GM21526 (cell line): ENCODE measurements at regions not wholly inside any gene's neighbourhood (a gene's known extent, or its start where the extent isn't known, plus 50 kb on each side); places are given as distances from the start of the nearest gene placed in this dataset.

Experiments used
- ATAC-seq: cut with Tn5 transposase; IDR thresholded peaks from one replicate; pipeline ENCODE4 v1.9.1; 2021; ENCODE audit warnings: moderate library complexity; ENCODE audit not compliant: unreplicated experiment, low FRiP score

DNA sequence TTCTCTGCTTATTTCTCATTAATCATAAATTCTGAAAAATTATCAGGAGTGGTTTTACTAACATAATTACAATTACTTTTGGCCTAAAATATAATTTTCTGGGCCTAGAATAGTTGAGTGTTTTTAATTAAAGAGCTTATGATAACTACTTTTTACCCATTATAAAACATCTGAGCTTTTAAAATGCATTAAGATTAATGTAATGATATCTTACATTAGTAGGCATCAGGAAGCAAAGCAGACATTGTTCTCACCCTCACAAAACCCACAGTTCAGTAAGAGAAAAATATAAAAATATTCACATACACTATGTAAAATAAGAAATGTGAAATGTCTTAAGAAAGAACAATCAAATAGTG is 443.7 kb upstream of the SEMA3A start:
- no peak for ATAC-seq

DNA sequence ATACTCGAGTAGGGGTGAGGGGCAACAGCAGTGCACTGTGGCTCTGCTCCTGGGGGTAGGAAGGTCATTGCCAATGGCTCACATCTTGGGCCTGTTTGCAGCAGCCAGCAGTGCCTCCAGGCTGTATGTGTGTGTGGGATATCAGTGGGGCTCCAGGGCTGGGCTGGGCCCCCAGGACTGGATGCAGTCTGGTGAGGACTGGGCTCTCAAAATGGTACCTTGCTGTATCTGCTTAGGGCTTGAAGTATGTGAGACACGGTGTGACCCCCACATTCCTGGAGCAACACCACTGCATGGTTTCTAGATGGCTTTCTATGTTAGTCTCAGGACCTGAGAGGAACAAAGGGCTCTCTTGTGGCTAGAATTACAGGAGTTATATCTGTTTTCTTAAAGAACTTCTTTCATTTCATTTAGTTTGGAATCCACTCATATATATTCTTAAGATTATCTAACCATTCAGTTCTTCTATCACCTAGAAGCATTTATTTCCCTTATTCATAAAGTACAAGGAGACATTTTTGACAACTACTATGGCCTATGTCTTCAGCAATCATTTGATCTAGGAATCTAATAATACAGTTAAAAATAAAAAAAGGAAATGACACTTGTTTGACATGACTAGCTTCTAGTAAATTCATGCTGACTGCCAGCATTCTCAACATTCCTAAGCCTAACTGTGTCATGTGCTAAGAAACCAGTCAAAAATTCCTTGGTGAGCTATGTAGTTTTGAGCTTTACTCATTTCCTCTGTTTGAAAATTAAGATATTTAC is 443.2 kb upstream of the SEMA3A start:
- ATAC-seq, result no peak

DNA sequence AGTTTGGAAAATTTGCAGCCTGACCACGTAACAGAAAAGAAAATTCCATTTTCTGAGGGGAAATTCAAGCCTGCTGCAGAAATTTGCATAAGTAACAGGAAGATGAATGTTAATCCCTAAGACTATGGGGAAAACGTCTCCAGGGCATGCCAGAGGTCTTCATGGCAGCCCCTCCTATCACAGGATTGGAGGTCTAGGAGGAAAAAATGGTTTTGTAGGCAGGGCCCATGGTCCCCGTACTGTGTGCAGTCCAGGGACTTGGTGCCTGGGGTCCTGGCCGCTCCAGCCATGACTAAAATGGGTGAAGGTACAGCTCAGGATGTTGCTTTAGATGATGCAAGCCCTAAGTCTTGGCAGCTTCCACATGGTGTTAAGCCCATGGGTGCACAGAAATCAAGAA is 437.3 kb upstream of the SEMA3A start:
- no peak for ATAC-seq

DNA sequence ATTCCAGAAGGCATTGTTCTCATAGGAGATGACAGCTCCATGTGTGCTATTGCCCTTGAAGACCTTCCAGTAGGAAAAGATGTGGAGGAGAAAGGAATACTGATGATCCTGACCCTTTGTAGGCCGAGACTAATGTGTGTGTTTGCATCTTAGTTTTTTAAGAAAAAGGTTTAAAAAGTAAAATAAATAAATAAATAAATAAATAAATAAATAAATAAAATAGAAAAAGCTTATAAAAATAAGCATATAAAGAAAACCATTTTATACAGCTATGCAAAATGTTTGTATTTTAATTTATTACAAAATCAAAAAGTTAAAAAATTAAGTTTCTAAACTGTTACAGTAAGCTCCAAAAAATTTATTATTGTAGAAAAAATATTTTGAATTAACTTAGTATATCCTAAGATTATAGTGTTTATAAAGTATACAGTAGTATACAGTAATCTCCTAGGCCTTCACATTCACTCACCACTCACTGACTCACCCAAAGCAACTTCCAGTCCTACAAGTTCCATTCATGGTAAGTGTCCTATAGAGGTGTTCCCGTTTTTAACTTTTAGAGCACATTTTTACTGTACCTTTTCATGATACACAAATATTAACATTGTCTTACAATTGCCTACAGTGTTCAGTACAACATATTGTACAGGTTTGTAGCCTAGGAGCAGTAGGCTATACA is 435.2 kb upstream of the SEMA3A start:
- no peak for ATAC-seq

DNA sequence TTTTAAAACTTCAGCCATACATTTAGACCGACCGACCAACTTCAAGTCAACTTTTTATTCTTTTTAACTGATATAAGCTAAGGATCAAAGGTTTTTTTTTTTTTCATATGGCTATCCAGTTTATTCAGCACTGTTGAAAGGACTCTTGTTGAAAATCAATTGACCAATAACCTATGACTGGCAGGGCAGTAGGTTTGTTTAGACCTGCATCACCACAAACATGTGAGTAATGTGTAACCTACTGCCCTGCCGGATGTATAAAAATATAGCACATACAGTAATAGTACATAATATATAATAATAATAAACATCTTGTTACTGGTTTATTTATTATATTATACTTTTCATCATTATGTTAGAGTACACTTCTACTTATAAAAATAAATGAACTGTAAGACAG is 434.6 kb upstream of the SEMA3A start:
- ATAC-seq, result no peak

DNA sequence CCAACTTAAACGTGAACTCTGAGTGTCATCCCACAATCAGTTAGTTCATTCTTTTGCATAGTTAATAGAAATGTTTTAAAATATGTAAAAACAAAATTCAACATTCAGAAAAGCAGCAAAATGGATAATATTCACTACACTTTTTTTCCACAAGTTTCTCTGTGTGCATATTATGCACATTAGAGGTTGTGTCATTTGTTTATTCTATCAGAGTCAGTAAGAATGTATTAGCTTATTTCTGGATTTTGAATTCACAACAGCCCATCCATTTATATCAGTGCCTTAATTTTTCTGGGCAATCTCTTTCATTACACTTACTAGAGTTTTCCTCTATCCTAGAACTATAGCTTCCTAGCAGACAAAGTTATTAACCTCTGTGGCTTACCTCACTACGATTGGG is 432.7 kb upstream of the SEMA3A start:
- ATAC-seq, result no peak

DNA sequence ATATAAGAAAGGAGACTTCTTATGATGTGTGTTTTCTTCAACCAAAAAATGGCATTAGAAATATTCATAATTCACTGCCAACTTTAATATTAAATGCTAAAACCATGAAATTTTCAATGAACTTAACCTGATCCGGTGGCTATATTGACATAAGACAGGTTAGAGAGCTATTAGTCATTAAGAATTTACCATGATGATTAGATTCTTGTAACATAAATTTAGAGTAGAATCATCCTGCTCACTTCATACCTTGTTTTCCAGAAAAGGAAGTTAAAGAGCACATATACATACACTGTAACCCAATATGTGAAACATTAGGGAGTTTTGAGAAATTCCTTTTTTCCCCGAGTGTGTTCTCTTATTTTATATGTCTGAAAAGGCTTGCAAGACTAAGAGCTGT is 430.3 kb upstream of the SEMA3A start:
- no peak for ATAC-seq

DNA sequence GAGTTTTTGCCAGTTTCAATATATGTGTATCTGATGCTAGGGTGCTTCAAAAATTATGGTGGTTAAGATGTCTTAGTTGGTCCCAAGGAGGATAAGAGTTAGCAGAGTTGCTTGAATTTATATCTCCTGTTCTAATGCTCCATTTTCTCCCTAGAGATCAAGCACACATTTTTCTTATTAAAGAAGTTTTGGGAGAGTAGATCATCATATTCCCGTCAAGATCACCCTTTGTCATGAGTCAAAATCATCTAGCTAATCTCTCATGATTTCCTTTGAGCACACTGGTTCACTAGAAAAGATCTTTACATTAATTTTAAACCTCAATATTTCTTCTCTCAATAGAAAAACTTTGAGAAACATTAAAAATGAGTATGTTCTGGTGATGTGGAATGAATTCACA is 429.9 kb upstream of the SEMA3A start:
- ATAC-seq, result no peak

DNA sequence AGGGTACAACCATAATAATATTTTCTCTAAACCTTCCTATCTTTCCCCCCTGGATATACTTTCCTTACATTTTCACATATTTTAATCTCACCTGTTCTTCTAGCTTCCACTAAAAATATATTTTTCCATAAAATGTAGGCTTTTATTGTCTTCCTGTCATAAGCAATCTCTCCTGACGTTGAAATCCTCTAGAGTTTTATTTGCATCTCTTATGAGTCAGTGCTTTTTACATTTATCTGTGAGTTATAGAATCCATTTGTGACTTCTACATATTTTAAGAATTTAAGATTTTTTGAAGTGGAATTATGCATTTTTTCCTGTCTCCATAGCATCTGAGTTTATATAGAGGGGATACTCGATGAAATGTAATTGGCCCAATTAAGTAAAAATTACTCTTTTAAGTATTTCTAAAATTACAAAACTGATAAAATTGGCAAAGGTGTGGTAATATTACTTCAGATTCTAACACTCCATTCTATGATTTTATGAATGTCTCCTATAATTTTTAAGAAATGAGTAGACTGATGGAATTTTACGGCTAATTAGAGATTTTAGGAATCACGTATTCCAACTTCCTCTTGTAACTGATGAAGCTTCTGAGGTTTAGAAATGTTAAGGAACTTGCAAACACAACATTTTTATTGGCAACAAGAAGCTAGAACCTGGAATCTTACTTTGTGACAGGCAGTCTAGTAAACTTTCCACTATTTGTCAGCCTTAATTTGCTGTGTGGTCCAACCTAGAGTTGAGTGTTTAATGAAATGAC is 422.9 kb upstream of the SEMA3A start:
- ATAC-seq, result no peak

DNA sequence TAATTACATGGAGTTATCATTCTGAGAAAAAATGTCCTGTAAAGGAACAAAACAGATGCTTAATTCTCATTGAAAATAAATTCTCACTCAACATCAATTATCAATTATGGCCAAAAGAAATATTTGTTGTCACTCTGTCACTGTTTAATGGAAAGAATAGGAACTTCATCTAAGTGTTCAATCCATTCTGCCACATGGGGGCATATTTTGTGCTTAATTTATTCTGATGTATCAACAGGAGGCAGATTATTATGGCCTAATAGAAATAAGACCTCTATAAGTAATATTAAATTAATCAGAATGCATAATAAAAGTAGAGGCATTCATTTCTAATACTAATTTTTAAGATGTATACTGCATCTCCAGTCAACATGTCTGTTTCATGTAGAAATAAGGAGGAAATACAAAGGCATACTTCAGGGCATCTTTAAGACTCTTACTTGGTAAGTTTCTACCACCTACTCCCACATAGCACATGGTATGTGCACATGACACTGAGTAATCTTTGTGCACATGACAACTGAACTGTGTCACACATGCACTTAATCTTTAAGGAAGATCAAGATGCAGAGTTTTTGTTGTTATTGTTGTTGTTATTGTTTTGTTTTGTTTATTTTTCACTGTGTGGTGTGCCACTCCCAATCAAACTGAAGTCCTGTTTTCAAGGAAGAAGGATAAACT is 420.4 kb upstream of the SEMA3A start:
- no peak for ATAC-seq

DNA sequence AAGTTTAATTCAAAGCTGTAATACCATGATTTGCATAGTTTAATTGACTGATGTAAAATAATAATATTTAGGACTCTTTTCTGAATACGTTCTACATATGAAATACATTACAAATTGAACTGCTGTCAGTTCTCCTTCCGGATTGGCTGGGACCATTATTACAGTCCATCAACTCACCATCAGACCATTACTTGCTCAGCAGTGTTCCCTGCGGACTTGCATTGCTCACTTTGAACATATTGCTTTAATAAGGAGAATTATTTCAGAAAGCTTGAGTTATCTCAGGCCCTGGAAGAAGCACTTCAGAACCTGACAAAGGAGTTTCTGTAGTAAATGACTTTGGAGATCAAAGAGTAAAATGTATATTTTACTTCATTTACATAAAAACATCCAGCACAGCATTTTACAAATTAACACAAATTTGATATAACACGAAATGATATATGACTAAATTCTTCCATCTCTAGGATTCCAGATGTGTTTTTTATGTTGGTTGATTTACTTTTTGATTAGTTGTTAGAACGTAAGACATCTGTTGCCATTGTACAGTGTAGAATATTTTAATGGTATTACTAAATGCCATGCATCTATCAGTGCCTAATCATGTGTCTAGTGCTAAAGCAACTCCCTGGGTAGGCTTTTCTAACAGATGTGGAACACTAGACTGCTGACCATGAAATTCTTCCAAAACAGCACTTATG is 418.5 kb upstream of the SEMA3A start:
- no peak for ATAC-seq

DNA sequence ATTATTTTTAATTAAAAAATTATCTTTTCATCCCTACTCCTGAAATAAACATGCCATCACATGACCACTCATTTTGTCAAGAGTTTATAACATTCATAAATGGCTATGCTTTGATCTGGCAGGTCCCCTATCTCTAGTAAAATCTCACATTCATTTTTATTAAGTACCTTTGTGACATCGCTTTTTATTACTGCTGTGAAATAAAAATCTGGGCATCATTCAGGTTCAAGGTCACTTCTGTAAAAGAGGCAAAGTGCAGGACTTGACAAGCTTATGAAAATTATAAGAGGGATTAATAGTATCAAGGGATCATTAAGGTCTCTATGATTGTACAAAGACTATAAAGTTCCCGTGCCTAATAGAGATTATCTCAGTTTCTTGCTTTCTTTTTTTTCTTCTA is 416.8 kb upstream of the SEMA3A start:
- no peak for ATAC-seq

DNA sequence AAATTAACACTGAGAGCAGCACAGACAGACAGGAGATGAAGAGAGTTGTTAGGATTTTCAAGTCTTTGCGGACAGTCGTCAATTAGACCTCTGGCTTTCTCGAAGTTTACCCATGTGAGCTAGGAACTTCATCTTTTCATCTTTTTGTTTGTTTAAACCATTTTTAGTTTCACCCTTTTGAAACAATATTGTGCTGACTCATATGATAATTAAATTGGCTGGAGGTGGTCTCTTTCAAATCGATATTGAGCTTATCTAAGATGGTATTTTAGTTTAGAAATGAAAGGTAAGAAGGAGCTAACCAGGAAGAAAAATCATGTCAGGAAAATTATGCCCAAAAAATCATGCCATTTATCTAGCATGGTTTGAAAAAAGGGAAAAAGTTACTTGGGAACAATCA is 415.8 kb upstream of the SEMA3A start:
- ATAC-seq, result no peak

DNA sequence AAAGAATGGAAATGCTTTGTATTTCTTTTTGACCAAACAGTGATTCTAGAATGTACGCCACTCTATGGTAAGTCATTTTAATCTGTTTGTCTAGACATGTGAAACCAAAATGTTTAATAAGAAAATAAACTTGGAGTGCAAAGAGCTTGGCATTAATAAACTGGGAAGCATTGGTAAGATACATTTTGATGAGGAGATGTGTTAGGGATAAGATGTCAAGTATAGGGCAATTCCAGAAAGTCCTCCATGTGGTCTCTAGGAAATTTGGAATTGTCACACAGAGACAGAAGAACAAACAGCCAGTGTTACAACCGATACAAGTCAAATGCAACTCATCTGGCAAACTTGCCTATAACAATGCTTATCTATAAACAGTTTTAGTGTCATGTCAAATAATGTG is 410.7 kb upstream of the SEMA3A start:
- no peak for ATAC-seq

DNA sequence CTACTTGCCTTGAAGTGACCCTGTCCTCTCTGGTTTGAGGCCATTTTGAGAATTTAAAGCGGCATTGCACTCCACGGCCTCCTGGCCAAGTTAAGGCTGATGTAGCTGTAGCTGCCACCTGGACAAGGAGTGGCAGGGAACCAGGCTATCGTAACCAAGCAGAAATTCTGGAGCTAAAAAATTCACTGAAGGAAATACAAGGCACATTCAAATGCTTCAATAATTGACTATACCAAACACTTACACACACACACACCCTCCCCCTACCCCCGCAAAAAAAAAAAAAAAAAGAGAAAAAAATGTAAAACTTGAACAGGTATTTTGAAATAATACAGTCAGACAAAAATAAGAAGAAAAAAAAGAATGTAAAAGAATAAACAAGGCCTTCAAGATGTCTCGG is 409.0 kb upstream of the SEMA3A start:
- no peak for ATAC-seq

DNA sequence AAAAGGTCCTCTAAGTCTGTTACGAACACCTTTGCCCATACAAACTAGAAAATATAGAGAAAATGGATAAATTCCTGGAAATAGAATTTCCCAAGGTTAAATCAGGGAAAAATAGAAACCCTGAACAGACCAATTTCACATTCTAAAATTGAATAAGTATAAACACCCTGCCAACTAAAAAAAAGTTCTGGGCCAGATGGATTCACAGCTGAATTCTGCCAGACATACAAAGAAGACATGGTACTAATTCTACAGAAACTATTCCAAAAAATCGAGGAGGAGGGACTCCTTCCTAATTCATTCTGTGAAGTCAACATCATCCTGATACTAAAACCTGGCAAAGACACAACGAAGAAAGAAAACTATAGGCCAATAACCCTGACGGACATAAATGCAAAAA is 400.4 kb upstream of the SEMA3A start:
- ATAC-seq, result no peak

DNA sequence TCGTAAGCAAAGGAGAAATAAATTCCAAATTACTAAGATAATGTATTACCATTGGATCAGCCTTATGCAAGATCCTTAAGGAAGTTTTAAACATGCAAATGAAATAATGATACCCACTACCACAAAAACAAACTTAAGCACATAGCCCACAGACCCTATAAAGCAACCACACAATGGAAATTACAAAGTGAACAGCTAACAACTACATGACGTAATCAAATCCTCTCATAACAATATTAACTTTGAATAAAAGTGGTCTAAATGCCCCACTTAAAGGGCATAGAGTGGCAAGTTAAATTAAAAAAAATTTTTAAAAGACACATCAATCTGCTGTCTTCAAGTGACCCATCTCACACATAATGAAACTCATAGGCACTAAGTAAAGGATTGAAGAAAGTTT is 397.3 kb upstream of the SEMA3A start:
- no peak for ATAC-seq

DNA sequence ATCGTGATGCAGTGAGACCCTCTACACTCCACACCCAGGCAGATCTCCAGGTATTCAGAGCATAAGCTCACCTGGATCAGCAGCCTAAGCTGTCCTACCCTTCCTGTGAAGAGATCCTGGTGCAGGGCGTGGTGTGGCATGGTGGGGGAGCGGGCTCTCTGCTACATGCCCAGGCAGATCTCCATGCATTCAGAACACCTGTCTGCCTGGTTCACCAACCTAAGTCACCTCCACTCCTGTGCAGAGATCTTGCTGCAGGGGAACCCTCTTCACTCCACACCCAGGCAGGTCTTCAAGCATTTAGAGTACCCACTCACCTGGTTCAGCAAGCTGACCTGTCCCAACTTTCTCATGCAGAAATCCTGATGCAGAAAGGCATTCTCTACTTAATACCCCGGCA is 394.4 kb upstream of the SEMA3A start:
- no peak for ATAC-seq

DNA sequence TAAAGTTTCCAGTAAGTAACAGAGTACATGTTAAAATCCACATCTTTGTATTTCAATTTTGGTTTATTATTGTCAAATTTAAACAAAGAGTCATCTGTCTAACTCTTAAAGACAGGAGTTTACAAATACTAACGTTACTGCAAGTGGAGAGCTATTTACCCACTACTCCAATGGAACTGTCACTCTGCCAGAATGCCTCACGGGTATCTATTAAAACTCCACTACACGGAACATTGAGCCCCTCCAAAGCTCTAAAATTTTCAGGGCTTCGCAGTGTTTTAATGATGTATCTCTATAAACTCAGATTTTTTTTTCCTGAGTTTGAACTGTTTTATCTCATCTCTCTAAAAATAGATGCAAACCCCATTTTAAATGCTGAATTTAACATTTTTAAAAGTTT is 388.7 kb upstream of the SEMA3A start:
- ATAC-seq, result no peak

DNA sequence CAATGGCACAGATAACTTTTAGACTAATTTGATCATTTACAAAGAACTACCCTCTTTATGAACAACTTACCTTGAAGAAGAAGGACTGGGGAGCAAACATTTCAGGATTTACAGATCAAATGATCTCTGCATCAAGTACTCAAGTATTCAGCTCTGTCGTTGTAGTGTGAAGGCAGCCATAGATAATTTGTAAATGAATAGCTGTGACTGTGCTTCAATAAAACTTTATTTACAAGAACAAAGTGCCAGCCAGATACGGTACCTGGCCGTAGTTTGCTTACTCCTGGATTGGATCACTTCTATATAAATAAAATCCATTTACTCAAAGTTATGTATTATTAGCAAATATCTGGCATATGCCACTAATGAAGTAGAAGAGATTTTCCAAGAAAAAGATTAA is 388.2 kb upstream of the SEMA3A start:
- no peak for ATAC-seq

DNA sequence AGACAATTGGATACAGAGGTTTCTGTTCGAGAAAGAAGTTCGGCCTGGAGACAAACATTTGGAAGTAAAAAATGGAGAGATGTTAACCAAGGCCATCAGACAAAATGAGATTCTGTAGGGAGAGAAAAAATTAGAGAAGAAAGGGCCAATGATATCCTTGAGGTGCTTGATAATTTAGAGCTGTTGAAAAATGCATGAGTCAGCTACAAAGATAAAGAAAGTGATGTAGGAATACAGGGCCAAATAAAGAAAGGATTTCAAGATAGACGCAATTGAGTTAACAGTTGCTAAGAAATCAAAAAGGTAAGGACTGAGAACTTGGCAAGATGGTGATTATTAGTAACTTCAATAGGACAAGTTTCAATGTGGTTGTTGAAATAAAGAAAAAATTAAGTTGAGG is 384.2 kb upstream of the SEMA3A start:
- ATAC-seq, result no peak
